HG03039 (cell line): ENCODE measurements at regions not wholly inside any gene's neighbourhood (a gene's known extent, or its start where the extent isn't known, plus 50 kb on each side); places are given as distances from the start of the nearest gene placed in this dataset.
"Not testable (repeated sequence)": the region's sequence is repeated elsewhere in the genome, so short reads cannot be mapped to it uniquely, and the experiment has no call there.

Experiments used
- ATAC-seq: cut with Tn5 transposase; IDR thresholded peaks from one replicate; pipeline ENCODE4 v1.9.1; 2021; ENCODE audit warnings: mild to moderate bottlenecking, moderate library complexity; ENCODE audit not compliant: unreplicated experiment

DNA sequence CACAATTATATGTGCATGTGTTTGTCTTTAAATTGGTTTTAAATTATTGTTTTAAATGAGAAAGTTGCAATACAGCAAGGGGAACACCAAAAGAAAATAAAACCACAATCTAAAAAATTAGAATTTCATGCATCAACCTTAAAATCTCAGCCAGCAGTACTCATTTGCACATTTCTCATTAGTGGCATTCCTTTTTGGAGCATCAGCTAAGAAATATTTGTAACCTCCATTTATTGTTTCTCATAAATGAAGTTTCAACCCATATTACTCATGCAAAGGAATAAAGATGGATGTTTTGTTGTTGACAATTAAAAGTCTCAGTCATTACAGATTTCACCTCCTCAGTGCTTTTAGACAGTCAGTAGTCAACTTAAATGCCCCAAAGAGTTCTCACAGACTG is 160.1 kb downstream of the TBX15 start:
- ATAC-seq = no peak

DNA sequence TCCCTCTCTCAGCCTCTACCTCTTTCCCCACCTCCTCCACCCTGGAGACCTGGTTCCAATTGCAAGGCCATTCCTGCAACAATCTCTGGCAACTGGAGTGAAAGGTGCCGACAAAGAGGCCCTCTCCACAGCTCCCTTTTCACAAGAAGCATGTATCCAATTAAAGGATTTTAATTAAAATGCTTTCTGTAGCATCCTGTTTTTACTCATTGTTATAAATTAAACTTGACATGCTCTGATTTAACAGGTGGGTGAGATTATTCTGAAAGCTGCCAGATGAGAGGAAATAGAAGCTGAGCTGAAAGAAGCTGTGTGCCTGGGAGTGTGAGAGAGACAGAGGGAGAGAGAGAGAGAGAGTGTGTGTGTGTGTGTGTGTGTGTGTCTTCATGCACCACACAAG is 160.5 kb downstream of the TBX15 start:
- ATAC-seq = no peak

- ATAC-seq = no peak
These were observed 160.9 kb downstream of the TBX15 start for GRCh38 chr1:118827207-118827606.

- no peak for ATAC-seq
These were observed 161.5 kb downstream of the TBX15 start for GRCh38 chr1:118826669-118827068.

- ATAC-seq = no peak
These were observed 162.5 kb downstream of the TBX15 start for GRCh38 chr1:118825619-118826018.

DNA sequence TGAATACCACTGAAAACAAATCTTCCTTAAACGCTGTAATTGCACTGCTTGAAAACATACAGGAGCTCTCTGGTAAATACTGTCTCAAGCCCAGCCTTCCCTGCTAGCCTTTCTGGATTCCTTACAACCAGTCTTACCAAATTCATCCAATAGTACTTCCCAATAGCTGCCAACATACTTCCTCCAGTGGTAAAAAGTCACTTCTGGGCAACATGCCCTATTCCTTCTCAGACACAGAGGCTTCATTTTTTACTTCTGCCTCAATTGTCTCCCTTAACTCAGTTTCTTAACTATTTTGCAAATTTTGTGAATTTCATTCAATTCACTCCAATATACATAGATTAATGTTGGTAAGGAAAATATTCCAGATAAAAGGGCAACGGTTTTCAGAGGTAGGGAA is 166.3 kb downstream of the TBX15 start:
- no peak for ATAC-seq

DNA sequence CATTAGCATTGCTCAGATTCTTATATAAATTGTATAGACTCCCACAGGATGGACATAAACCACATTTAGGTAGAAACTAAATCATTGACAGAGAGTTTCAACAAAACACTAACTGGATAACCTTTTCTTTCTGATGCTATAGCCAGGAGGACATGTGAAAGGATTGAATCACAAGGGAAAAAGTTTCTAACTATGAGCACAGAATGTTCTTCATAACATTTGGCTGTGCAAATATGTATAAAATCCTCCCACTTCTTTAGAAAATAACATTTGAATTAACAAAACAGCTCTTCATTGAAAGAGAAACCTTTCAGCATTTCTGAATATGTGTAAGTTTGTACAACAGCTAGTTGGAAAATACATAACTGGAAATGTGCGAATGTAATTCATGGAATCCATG is 167.3 kb downstream of the TBX15 start:
- no peak for ATAC-seq

DNA sequence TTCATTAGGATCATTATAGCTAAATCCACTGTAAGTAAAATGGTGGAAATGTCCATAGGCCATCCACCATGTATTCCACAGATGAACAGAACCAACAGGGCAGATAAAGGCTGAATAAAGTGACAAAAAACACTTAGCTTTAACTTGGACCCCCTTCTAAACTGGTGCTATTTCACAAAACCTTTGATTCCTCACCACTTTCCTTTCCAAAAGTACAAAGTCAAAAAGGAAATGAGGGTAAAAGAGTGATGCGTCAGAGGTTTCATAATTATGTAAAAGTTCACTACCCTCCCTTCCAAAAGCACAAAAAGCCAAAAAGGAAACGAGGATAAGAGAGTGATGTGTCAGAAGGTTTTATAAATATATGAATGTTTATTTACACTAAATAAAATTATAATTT is 172.2 kb downstream of the TBX15 start:
- no peak for ATAC-seq

DNA sequence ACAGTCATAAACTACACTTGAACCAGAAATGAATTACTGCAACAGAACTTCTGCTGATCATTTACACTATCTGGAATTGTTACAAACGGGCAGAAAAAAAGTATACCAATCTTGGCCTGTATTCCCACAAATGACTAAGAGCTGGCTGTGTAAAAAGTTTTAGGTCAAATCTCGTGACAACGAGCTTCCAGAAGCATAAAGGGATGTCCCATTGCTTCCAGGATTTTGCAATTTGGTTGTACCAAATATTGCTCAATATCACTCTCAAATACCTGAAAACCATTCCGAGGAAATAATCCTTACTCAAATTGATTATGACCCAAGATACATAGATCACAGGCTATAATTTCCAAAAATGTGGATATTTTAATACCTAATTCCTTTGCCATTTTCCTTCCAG is 175.6 kb downstream of the TBX15 start:
- no peak for ATAC-seq

DNA sequence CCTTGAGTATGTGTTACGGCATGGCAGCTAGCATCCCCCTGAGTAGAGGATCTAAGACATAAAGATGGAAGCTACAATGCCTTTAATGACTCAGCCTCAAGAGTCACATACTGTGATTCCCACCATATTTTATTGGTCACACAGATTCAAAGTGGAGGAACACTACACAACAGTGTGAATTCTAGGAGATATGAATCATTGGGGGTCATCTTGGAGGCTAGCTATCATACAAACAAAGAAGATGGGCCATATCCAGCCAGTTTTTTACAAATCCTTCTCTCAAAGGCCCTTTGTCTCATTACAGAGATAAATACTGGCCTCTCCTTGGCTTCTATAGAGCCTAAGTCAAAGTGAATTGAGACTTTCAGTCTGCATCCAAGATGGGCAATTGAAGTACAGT is 177.0 kb downstream of the TBX15 start:
- no peak for ATAC-seq

DNA sequence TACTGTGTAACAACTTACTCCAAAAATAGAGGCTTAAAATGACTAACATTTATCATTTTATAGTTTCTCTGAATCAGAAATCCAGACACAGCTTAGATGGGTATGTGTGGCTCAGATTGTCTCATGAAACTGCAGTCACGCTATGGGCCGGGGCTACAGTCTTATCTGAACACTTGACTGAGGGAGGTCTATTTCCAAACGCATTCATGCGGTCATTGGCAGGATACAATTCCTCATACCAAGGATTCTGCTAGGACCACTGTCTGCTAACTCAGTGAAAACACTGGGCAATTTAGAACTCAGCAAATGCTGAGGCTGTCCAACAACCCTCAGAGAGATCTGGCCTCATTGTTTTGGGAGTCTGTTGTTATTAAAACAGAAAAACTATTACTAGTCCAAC is 178.6 kb downstream of the TBX15 start:
- no peak for ATAC-seq

DNA sequence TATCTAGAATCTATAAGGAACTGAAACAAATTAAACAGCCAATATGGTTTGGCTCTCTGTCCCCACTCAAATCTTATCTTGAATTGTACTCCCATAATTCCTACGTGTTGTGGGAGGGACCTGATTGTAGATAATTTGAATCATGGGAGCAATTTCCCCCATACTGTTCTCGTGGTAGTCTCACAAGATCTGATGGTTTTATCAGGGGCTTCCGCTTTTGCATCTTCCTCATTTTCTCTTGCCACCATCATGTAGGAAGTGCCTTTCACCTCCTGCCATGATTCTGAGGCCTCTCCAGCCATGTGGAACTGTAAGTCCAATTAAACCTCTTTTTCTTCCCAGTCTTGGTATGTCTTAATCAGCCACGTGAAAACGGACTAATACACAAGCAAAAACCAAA is 185.0 kb downstream of the TBX15 start:
- not testable (repeated sequence) for ATAC-seq

DNA sequence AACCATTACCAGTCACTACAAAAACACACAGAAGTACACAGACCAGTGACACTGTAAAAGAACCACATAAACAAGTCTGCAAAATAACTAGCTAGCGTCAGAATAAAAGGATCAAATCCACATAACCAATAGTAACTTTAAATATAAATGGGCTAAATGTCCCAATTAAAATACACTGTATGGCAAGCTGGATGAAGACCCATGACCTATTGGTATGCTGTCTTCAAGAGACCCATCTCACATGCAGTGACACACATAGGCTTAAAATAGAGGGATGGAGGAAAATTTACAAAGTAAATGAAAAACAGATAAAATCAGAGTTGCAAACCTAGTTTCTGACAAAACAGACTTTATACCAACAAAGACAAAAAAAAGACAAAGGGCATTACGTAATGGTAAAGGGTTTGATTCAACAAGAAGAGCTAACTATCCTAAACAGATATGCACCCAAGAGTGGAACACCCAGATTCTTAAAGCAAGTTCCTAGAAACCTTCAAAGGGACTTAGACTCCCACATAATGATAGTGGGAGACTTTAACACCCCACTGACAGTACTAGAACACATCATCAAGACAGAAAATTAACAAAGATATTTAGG is 196.9 kb downstream of the TBX15 start:
- no peak for ATAC-seq

GRCh38 chr1:118788463-118788862 is 199.7 kb downstream of the TBX15 start:
- no peak for ATAC-seq

DNA sequence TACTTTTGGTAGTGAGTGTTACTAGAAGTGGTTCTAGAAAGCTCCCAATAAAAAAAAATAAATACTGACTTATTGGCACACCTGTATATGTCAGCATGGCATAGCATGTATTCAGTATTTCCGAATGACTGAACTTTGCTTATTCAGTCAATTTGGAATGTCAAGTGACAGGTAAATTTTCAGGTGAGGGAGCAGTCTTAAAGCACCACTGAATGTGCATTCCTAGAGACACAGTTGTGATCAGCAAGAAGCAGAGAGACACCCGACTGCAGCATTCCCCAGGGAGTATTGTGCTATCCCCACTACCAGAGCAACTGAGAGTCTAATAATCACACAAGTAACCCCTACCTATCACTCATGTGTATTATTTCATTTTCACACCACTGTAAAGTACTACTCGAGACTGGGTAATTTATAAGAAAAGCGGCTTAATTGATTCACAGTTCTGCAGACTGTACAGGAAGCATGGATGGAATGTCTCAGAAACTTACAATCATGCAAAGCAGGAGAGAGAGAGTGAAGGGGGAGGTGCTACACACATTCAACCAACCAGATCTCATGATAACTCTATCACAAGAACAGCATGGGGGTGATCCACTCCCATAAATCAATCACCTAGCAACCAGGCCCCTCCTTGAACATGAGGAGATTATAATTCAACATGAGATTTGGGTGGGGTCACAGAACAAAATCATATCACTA is 201.5 kb downstream of the TBX15 start:
- no peak for ATAC-seq

GRCh38 chr1:118785246-118785645 is 202.9 kb downstream of the TBX15 start:
- no peak for ATAC-seq

DNA sequence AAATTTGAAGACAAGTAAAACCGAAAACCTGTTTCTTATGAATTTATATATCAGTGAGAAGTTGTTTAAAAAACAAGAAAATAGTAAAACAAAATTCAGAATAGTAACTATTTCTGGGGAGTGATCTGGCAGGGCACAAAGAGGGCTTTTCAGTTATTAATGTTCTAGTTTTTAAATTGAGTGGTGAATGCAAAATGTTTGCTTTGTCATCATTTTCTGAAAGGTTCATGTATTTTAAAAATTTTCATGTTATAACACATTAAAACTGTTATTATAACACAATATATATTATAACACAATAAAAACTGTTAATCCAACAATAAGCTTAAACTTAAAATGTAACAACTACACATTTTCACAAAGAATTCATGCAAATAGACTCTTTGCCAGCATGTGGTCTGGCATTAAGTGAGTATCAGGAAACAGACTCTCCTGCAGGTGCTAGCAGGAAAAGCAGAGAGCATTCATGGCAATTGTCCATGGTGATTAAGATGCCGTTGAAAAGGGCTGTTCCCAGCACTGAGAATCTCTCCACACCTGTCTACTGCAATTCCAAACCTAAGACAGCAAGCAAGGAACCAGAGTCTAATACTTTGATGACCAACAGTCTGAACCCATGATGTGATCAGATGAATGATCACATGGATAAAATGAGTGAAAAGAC is 204.9 kb downstream of the TBX15 start:
- ATAC-seq = no peak

DNA sequence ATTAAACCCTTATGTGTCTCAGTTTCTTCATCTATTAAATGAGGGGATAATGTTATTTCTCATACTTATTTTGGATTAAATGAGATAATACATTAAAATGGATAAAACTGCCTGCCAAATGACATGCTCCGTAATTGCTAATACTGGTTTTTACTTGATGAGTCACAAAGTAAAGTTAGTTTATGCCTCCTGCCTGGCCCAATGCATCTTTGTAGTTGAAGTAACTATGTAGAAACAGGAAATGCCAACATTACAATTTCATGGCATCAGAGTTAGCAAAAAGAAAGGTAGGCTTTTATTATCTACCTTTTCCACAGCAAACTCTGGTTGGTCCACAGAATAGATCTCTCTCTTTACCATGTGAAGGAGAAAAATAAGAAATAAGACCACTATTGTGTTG is 214.5 kb downstream of the TBX15 start:
- ATAC-seq = no peak

DNA sequence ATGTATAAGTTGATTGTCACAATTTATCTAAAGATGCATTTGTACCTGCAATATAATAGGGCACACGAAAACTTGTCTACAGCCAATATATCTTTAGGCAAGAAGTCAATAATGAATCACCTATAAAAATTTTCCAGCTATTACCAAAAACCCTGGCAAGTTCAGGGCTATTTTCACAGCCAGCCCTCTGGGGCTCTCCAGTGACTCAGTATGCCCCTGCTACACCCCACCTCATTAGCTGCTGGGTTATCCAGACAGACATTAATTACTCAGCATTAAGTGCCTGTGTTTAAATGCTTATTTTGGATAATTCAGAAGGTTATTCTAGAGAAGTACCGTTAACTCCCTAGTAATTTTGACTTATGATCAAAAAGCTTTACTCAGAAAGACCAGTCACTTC is 220.2 kb downstream of the TBX15 start:
- ATAC-seq = no peak

GRCh38 chr1:118753976-118754375 is 234.2 kb downstream of the TBX15 start:
- no peak for ATAC-seq

- ATAC-seq = no peak
These were observed 237.0 kb downstream of the TBX15 start for GRCh38 chr1:118751166-118751565.

GRCh38 chr1:118744420-118744819 is 243.7 kb downstream of the TBX15 start:
- no peak for ATAC-seq
